Peyer's patch (tissue), 4 donors: ENCODE measurements at regions not wholly inside any gene's neighbourhood (a gene's known extent, or its start where the extent isn't known, plus 50 kb on each side); places are given as distances from the start of the nearest gene placed in this dataset.

ENCODE experiments used
- POLR2A ChIP-seq, 2 donors: fragments of 450-650 bp; IDR thresholded peaks; one replicate each; pipeline ENCODE4 v1.5.1; 2017; ENCODE audit warnings: antibody characterized with exemption in 2 of 2, mild to moderate bottlenecking in 2 of 2, moderate library complexity in 2 of 2
- TF ChIP-seq, protein P1 (sequence below), 6 experiments: fragments of 450-650 bp in 4 of 6; fragments of 200-600 bp in 2 of 6; sonication (generic) in 1 of 6; IDR thresholded peaks; one replicate each; pipeline ENCODE4 v1.5.1; 2017 to 2019; ENCODE audit warnings: antibody characterized with exemption in 6 of 6, mild to moderate bottlenecking in 3 of 6, moderate library complexity in 1 of 6

DNA sequence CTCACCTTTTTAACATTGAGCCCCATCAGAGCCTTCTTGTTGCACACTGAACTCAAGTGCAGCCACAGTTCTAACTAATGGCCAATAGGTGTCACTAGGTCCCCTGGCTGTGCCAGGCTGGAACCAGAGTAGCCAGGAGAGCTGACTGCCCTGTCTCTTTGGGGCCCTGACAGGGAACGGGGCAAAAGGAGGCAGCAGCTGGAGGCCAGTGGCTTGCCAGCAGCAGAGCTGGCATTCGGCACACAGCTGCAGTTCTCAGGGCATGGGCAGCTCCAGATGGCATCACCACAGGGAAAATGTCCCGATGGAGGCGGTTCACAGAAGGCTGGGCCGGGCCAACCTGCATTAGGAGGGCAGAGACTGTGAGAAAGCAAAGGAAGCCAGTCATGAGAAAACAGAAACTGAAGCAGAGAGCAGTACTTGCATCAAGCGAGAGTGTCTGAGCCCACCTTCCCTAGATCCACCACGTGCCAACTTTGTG is 188.6 kb downstream of the FCRL5 start:
- no peak for TF ChIP-seq POLR2A (IDR thresholded peaks at IDR 0.05)
- TF ChIP-seq, protein P1, sequence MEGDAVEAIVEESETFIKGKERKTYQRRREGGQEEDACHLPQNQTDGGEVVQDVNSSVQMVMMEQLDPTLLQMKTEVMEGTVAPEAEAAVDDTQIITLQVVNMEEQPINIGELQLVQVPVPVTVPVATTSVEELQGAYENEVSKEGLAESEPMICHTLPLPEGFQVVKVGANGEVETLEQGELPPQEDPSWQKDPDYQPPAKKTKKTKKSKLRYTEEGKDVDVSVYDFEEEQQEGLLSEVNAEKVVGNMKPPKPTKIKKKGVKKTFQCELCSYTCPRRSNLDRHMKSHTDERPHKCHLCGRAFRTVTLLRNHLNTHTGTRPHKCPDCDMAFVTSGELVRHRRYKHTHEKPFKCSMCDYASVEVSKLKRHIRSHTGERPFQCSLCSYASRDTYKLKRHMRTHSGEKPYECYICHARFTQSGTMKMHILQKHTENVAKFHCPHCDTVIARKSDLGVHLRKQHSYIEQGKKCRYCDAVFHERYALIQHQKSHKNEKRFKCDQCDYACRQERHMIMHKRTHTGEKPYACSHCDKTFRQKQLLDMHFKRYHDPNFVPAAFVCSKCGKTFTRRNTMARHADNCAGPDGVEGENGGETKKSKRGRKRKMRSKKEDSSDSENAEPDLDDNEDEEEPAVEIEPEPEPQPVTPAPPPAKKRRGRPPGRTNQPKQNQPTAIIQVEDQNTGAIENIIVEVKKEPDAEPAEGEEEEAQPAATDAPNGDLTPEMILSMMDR (IDR thresholded peaks at IDR 0.05), result peak in 4 of 6 experiments; percentile 57 to 71 (median 62)
